T-helper 17 cell (primary cell): ENCODE measurements at regions not wholly inside any gene's neighbourhood (a gene's known extent, or its start where the extent isn't known, plus 50 kb on each side); places are given as distances from the start of the nearest gene placed in this dataset.
"Not testable (repeated sequence)": the region's sequence is repeated elsewhere in the genome, so short reads cannot be mapped to it uniquely, and the experiment has no call there.

Source experiments
- ATAC-seq: fragments of 150-1000 bp; cut with Tn5 transposase; 2 replicates; pipeline ENCODE4 v1.10.0; 2021; ENCODE audit warnings: mild to moderate bottlenecking, moderate library complexity
- DNase-seq, 3 donors: peaks; one replicate each; pipeline versions ENCODE4 v3.0.0 to v3.0.0-alpha.2; 2020 to 2021
- H3K9me3 ChIP-seq: one replicate; pipeline ENCODE4 v1.7.0; 2013; ENCODE audit warnings: low read length, mild to moderate bottlenecking; ENCODE audit not compliant: control insufficient read depth, poor library complexity, severe bottlenecking
- H3K27ac Mint-ChIP-seq: one replicate; pipeline ENCODE4 v1.8.0; 2022; ENCODE audit warnings: mild to moderate bottlenecking, moderate library complexity, mixed read lengths
- H3K27me3 Mint-ChIP-seq: one replicate; pipeline ENCODE4 v1.8.0; 2022; ENCODE audit warnings: mixed read lengths
- H3K36me3 Mint-ChIP-seq: one replicate; pipeline ENCODE4 v1.8.0; 2022; ENCODE audit warnings: low read depth, mixed read lengths
- H3K4me1 Mint-ChIP-seq: one replicate; pipeline ENCODE4 v1.8.0; 2022; ENCODE audit warnings: mild to moderate bottlenecking, mixed read lengths
- H3K4me3 Mint-ChIP-seq: one replicate; pipeline ENCODE4 v1.8.0; 2022; ENCODE audit warnings: mild to moderate bottlenecking, moderate library complexity, mixed read lengths

DNA sequence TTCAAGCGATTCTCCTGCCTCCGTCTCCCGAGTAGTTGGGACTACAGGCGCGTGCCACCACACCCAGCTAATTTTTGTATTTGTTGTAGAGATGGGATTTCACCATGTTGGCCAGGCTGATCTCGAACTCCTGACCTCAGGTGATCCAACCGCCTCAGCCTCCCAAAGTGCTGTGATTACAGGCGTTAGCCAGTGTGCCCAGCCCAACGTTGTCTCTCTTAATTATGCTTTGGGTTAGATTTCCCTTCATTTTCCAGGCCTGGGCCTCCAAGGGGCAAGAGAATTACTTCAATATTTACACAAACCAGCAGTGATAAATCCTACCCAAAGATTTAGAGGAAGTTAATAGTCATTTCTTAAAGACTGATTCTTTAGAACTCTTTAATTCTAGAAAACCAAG, 186.7 kb upstream of the PHF14 start:
- not testable (repeated sequence) for H3K36me3 Mint-ChIP-seq, H3K4me1 Mint-ChIP-seq, H3K27me3 Mint-ChIP-seq, H3K9me3 ChIP-seq, ATAC-seq, H3K4me3 Mint-ChIP-seq, DNase-seq, H3K27ac Mint-ChIP-seq

DNA sequence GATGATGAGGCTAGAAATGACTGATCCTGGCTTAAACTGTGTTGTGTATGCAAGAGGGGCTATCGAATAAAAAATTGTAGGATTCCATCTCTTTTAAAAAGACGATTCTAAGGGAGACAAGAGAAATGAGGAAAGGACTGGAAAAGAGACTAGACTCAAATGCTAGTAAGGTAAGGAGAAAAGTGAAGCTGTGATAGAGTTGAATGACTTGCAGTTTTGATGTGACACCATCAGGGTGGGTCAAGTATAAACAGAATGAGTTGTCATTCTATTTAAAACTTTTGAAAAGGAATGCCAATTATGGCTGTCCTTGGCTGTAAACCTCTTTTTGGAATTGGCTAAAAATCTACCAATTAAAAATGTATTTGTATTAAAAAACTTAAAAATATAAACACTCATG, 184.5 kb upstream of the PHF14 start:
- no peaks in the 10 kb centered on the region for H3K27me3 Mint-ChIP-seq
- ATAC-seq: no peak
- no peaks in the 10 kb centered on the region for H3K36me3 Mint-ChIP-seq
- no peaks in the 10 kb centered on the region for H3K4me1 Mint-ChIP-seq
- H3K4me3 Mint-ChIP-seq: no peak overlapping the region
- DNase-seq: no peak
- H3K9me3 ChIP-seq: no peaks in the 10 kb centered on the region
- no peak overlapping the region for H3K27ac Mint-ChIP-seq

DNA sequence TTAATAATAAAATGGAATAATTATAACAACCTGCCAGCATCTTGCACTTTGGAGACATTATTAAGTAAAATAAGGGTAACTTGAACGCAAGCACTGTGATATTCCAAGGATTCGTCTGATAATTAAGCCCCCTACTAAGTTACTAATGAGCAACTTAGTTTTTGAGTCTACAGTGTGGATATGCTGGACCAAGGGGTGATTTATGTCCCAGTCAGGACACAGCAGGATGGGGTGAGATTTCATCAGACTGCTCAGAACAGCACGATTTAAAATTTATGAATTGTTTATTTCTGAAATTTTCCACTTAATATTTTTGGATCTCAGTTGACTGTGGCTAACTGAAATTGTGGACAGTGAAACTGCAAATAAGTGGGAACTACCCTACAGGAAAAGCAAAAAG, 182.8 kb upstream of the PHF14 start:
- no peak overlapping the region for H3K27ac Mint-ChIP-seq
- DNase-seq: no peak
- H3K4me3 Mint-ChIP-seq: no peak overlapping the region

GRCh38 chr7:10793995-10794775, 179.5 kb upstream of the PHF14 start:
- Mint-ChIP-seq H3K4me1 (no peaks in the 10 kb centered on the region), H3K27ac (no peak overlapping the region), H3K4me3 (no peak overlapping the region), H3K36me3 (no peaks in the 10 kb centered on the region), H3K27me3 (no peaks in the 10 kb centered on the region)
- no peak for DNase-seq
- no peak for ATAC-seq
- no peaks in the 10 kb centered on the region for H3K9me3 ChIP-seq

More for the DNA sequence above, 182.8 kb upstream of the PHF14 start:
- H3K9me3 ChIP-seq: no peaks in the 10 kb centered on the region
- Mint-ChIP-seq H3K27me3 (no peaks in the 10 kb centered on the region), H3K4me1 (no peaks in the 10 kb centered on the region), H3K36me3 (no peaks in the 10 kb centered on the region)
- ATAC-seq: no peak

DNA sequence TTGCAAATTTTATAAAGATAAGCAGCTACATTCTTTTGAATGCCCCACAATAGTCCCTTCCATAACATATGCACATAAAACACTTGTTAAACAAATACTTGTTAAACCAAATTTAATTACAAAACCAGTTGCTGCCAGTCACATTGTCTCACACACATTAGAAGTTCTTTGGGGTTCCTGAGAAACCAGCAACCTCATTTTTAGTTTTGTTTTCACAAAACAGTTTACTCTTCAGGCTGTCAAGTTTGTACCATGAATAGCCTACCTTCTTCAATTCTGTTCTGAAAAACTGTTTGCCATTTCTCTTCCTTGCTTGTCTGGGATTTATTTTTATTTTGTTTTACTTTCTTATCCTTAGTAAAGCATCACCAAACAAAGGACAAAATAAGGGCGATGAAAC, 176.5 kb upstream of the PHF14 start:
- no peak for ATAC-seq
- no peaks in the 10 kb centered on the region for H3K27me3 Mint-ChIP-seq

GRCh38 chr7:10798044-10798443, 175.6 kb upstream of the PHF14 start:
- DNase-seq (no peak), ATAC-seq (no peak)
- H3K9me3 ChIP-seq: no peaks in the 10 kb centered on the region
- Mint-ChIP-seq H3K27ac (no peak overlapping the region), H3K4me3 (no peak overlapping the region), H3K36me3 (no peaks in the 10 kb centered on the region), H3K4me1 (no peaks in the 10 kb centered on the region), H3K27me3 (no peaks in the 10 kb centered on the region)

More for the DNA sequence above, 176.5 kb upstream of the PHF14 start:
- Mint-ChIP-seq H3K27ac (no peak overlapping the region), H3K36me3 (no peaks in the 10 kb centered on the region), H3K4me1 (no peaks in the 10 kb centered on the region), H3K4me3 (no peak overlapping the region)
- DNase-seq: no peak
- H3K9me3 ChIP-seq: no peaks in the 10 kb centered on the region

GRCh38 chr7:10799475-10799874, 174.2 kb upstream of the PHF14 start:
- H3K27me3 Mint-ChIP-seq: no peaks in the 10 kb centered on the region
- H3K36me3 Mint-ChIP-seq: no peaks in the 10 kb centered on the region
- no peak overlapping the region for H3K4me3 Mint-ChIP-seq
- no peaks in the 10 kb centered on the region for H3K4me1 Mint-ChIP-seq
- no peak for ATAC-seq
- DNase-seq: no peak
- no peak overlapping the region for H3K27ac Mint-ChIP-seq
- H3K9me3 ChIP-seq: no peaks in the 10 kb centered on the region

DNA sequence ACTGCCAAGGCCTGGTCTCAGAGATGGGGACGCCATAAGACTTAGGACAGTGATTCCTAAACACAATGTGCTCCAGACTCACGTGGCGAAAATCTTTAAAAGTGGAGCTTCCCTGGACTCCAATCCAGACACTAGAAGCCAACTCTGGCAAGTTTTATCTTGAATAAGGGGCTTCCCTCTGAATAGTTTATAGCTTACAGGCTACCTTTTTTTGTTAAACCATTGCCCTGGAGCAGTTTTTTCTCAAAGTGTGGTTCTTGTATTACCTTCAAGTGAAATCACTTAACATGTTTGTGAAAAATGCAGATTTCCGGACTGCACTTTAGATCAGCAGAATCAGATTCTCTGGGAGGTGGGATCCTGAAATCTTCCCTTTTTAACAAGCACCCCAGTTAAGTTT, 171.7 kb upstream of the PHF14 start:
- Mint-ChIP-seq H3K36me3 (no peaks in the 10 kb centered on the region), H3K27ac (no peak overlapping the region), H3K4me3 (no peak overlapping the region), H3K4me1 (no peaks in the 10 kb centered on the region), H3K27me3 (no peaks in the 10 kb centered on the region)
- H3K9me3 ChIP-seq: no peaks in the 10 kb centered on the region
- ATAC-seq: no peak
- DNase-seq: no peak

- no peak overlapping the region for H3K27ac Mint-ChIP-seq
- ATAC-seq (no peak), DNase-seq (no peak)
- H3K4me3 Mint-ChIP-seq: no peak overlapping the region
- no peaks in the 10 kb centered on the region for H3K36me3 Mint-ChIP-seq
- H3K27me3 Mint-ChIP-seq: no peaks in the 10 kb centered on the region
- no peaks in the 10 kb centered on the region for H3K4me1 Mint-ChIP-seq
- no peaks in the 10 kb centered on the region for H3K9me3 ChIP-seq
Measured at GRCh38 chr7:10802526-10802925, 171.1 kb upstream of the PHF14 start.

- Mint-ChIP-seq H3K27ac (no peak overlapping the region), H3K4me3 (no peak overlapping the region), H3K4me1 (no peaks in the 10 kb centered on the region), H3K27me3 (no peaks in the 10 kb centered on the region), H3K36me3 (no peaks in the 10 kb centered on the region)
- no peaks in the 10 kb centered on the region for H3K9me3 ChIP-seq
- DNase-seq: no peak
- no peak for ATAC-seq
Measured at GRCh38 chr7:10803720-10804119, 170.0 kb upstream of the PHF14 start.

DNA sequence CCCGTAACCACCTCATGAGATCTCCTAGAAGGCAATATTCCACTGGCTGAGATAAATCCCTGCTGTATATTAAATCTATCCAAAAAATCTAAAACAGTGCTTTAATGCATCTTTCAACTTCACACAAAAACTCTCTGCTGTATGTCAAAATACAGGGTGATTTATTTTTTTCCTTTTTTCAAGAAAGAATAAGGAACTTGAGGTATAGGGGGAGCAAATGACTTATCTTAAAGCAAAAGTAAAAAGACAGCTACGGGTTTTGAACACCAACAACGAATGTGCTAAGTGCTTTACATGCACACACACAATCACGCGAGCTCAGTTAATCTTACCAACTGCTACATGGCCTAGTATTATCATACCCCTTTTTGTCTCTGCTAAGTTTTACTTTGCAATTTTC, 168.9 kb upstream of the PHF14 start:
- Mint-ChIP-seq H3K27me3 (no peaks in the 10 kb centered on the region), H3K36me3 (no peaks in the 10 kb centered on the region), H3K27ac (no peak overlapping the region), H3K4me3 (no peak overlapping the region), H3K4me1 (no peaks in the 10 kb centered on the region)
- no peaks in the 10 kb centered on the region for H3K9me3 ChIP-seq
- no peak for DNase-seq
- ATAC-seq: no peak

DNA sequence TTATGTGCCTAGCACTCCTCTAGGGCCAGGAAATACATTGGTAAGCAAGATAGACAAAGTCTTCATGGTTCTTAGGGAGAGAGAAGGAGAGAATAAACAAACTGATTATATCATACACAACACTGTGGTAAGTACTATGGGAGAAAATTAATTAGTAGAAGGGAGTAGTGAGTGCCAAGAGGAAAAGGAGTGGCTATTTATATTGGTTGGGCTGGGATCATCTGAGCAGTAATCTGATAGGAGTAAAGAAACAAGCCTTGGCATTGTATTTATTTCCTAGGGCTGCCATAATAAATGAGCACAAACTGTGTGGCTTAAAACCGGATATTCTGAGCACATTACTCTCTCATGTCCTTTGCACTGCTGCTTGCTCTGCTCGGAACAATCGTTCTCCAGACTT, 158.1 kb upstream of the PHF14 start:
- no peak overlapping the region for H3K27ac Mint-ChIP-seq
- no peaks in the 10 kb centered on the region for H3K4me1 Mint-ChIP-seq
- no peaks in the 10 kb centered on the region for H3K9me3 ChIP-seq
- H3K36me3 Mint-ChIP-seq: no peaks in the 10 kb centered on the region
- DNase-seq (no peak), ATAC-seq (no peak)
- H3K27me3 Mint-ChIP-seq: no peaks in the 10 kb centered on the region
- no peak overlapping the region for H3K4me3 Mint-ChIP-seq

GRCh38 chr7:10821156-10821555, 152.5 kb upstream of the PHF14 start:
- Mint-ChIP-seq H3K4me1 (no peaks in the 10 kb centered on the region), H3K27ac (no peak overlapping the region), H3K4me3 (no peak overlapping the region), H3K36me3 (no peaks in the 10 kb centered on the region), H3K27me3 (peaks cover 4% of the 10 kb centered on the region)
- no peak for ATAC-seq
- no peak for DNase-seq
- no peaks in the 10 kb centered on the region for H3K9me3 ChIP-seq

GRCh38 chr7:10824154-10824553, 149.5 kb upstream of the PHF14 start:
- ATAC-seq (no peak), DNase-seq (no peak)
- H3K27me3 Mint-ChIP-seq: peaks cover 4% of the 10 kb centered on the region
- no peaks in the 10 kb centered on the region for H3K4me1 Mint-ChIP-seq
- no peak overlapping the region for H3K4me3 Mint-ChIP-seq
- H3K27ac Mint-ChIP-seq: no peak overlapping the region
- H3K9me3 ChIP-seq: no peaks in the 10 kb centered on the region
- no peaks in the 10 kb centered on the region for H3K36me3 Mint-ChIP-seq
